Panc1 (cell line): ENCODE measurements at regions not wholly inside any gene's neighbourhood (a gene's known extent, or its start where the extent isn't known, plus 50 kb on each side); places are given as distances from the start of the nearest gene placed in this dataset.

Experiments
- ATAC-seq: fragments of 200-7000 bp; cut with Tn5 transposase; 2 replicates; pipeline ENCODE4 v1.9.1; 2020; ENCODE audit warnings: mild to moderate bottlenecking, moderate library complexity
- BruUV-seq: library from RNA; stranded (reverse); fragments of 400-500 nt; replicated peaks from 2 replicates; lab custom pipeline; 2021; lab: Mats Ljungman, UMichigan
- CTCF ChIA-PET: fragments of 300-600 bp; sonication (Branson Sonifier 250); formaldehyde crosslinking; loops from one replicate; lab custom pipeline; 2022; ENCODE audit warnings: antibody characterized with exemption; lab: Charles Lee
- POLR2A ChIA-PET: fragments of 300-600 bp; sonication (Branson Sonifier 250); formaldehyde crosslinking; loops from one replicate; lab custom pipeline; 2022; ENCODE audit warnings: antibody characterized with exemption; lab: Charles Lee
- DNase-seq: peaks from one replicate; pipeline ENCODE4 v3.0.0-alpha.2; 2010; ENCODE audit warnings: low read depth, low spot score
- H3K27ac ChIP-seq: 2 replicates; pipeline ENCODE4 v1.5.1; 2011; ENCODE audit warnings: mild to moderate bottlenecking, low read length, inconsistent platforms
- H3K27me3 ChIP-seq: fragments of 200-500 bp; sonication (Bioruptor generic); 2 replicates; pipeline ENCODE4 v1.6.0; 2014; ENCODE audit warnings: low read length, inconsistent platforms; ENCODE audit not compliant: control insufficient read depth, insufficient read depth
- H3K36me3 ChIP-seq: fragments of 200-500 bp; sonication (Bioruptor generic); 2 replicates; pipeline ENCODE4 v1.5.1; 2014; ENCODE audit warnings: inconsistent platforms, mild to moderate bottlenecking, low read length, moderate library complexity; ENCODE audit not compliant: control insufficient read depth, insufficient read depth
- H3K4me1 ChIP-seq: 2 replicates; pipeline ENCODE4 v1.5.1; 2011; ENCODE audit warnings: inconsistent platforms, mild to moderate bottlenecking, low read length, moderate library complexity; ENCODE audit not compliant: control insufficient read depth, insufficient read depth
- H3K4me3 ChIP-seq, 2 experiments: 2 replicates each; pipeline ENCODE4 v1.5.1; 2011 to 2012; ENCODE audit warnings: low read depth in 2 of 2, low read length in 2 of 2, mild to moderate bottlenecking in 2 of 2, inconsistent platforms in 1 of 2, moderate library complexity in 1 of 2
- H3K9me3 ChIP-seq: fragments of 200-500 bp; sonication (Bioruptor generic); 2 replicates; pipeline ENCODE4 v1.5.1; 2014; ENCODE audit warnings: low read depth, mild to moderate bottlenecking, inconsistent platforms, low read length, moderate library complexity; ENCODE audit not compliant: control insufficient read depth, insufficient read depth
- CTCF ChIP-seq: fragments of 450-650 bp; IDR thresholded peaks from 2 replicates; pipeline ENCODE4 v1.5.1; 2017; ENCODE audit warnings: mild to moderate bottlenecking
- POLR2AphosphoS5 ChIP-seq: IDR thresholded peaks from 2 replicates; pipeline ENCODE4 v1.6.1; 2012; ENCODE audit warnings: mild to moderate bottlenecking, low read depth, low read length, moderate library complexity
- REST ChIP-seq, 2 experiments: IDR thresholded peaks; 2 replicates each; pipeline ENCODE4 v1.6.1; 2011 to 2012; ENCODE audit warnings: low read depth in 2 of 2, control low read depth in 1 of 2, low read length in 1 of 2, mild to moderate bottlenecking in 1 of 2, moderate library complexity in 1 of 2; ENCODE audit not compliant: insufficient read depth in 1 of 2
- SIN3A ChIP-seq: IDR thresholded peaks from 2 replicates; pipeline ENCODE4 v1.6.1; 2012; ENCODE audit warnings: low read depth, mild to moderate bottlenecking, low read length, moderate library complexity, borderline replicate concordance; ENCODE audit not compliant: insufficient read depth
- TCF7L2 ChIP-seq: IDR thresholded peaks from 2 replicates; pipeline ENCODE4 v1.6.1; 2011; ENCODE audit warnings: mild to moderate bottlenecking, low read depth, low read length, inconsistent platforms
- in situ Hi-C: cut with HindIII; loops from 2 replicates; pipeline ENCODE4 v1.10.0; 2016; ENCODE audit warnings: low sequenced_read_pairs, low pct_unique_long_range_greater_than_20kb
- intact Hi-C: fragments of 100-400 bp; cut with micrococcal nuclease; formaldehyde crosslinking; loops from one replicate; pipeline ENCODE4 v1.10.0; 2022; ENCODE audit not compliant: unreplicated experiment

DNA sequence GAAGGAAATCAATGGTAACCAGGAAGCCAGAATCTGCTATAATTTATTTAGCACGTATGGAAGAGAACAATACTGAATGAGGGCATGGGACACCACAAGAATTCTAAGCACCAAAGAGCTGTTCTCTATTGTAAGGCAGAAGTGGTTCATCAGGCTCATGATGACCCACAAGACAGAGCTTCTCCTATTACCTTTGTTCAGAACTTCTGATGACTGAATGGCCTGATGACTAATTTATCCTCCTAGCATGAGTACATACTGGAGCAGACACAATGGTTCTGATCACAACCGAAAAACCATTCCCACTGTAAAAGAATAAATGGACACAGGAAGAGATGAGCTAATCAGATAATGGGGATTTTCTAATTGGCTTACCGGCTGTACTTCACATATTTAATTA is 329.8 kb upstream of the PDE4D start:
- no peaks in the 10 kb centered on the region for H3K4me1 ChIP-seq
- POLR2A ChIA-PET = no interaction called here
- no peaks in the 10 kb centered on the region for H3K9me3 ChIP-seq
- BruUV-seq = no TSS peak
- CTCF ChIA-PET = no interaction called here
- H3K27ac ChIP-seq = no peak overlapping the region
- no peaks in the 10 kb centered on the region for H3K27me3 ChIP-seq
- ATAC-seq (no peak), DNase-seq (no peak)
- in situ Hi-C loops (no loop called here), intact Hi-C loops (no loop called here)
- no peaks in the 10 kb centered on the region for H3K36me3 ChIP-seq
- no peak for TF ChIP-seq TCF7L2
- TF ChIP-seq SIN3A = no peak
- no peak for TF ChIP-seq CTCF
- no peak for TF ChIP-seq POLR2AphosphoS5
- TF ChIP-seq REST (IDR thresholded peaks at IDR 0.05; ENCODE audit: insufficient read depth in 1 of 2, low read depth in 2 of 2, low read length in 1 of 2) = no peak
- no peak overlapping the region for H3K4me3 ChIP-seq

GRCh38 chr5:60219921-60220320 is 326.4 kb upstream of the PDE4D start:
- DNase-seq (no peak), ATAC-seq (no peak)
- H3K4me1 ChIP-seq = no peaks in the 10 kb centered on the region
- H3K27me3 ChIP-seq = no peaks in the 10 kb centered on the region
- intact Hi-C loops = no loop called here
- CTCF ChIA-PET = no interaction called here
- POLR2A ChIA-PET = no interaction called here
- H3K36me3 ChIP-seq = no peaks in the 10 kb centered on the region
- in situ Hi-C loops = no loop called here
- no peak overlapping the region for H3K27ac ChIP-seq
- no peak overlapping the region for H3K4me3 ChIP-seq
- no peak for TF ChIP-seq SIN3A
- TF ChIP-seq CTCF = no peak
- TF ChIP-seq POLR2AphosphoS5 = no peak
- no peak for TF ChIP-seq REST (IDR thresholded peaks at IDR 0.05; ENCODE audit: insufficient read depth in 1 of 2, low read depth in 2 of 2, low read length in 1 of 2)
- TF ChIP-seq TCF7L2 = no peak
- no TSS peak for BruUV-seq
- H3K9me3 ChIP-seq = no peaks in the 10 kb centered on the region
